ENCODE measurements at regions not wholly inside any gene's neighbourhood (a gene's known extent, or its start where the extent isn't known, plus 50 kb on each side); places are given as distances from the start of the nearest gene placed in this dataset.

- no peaks in the 10 kb centered on the region for H3K9me3 ChIP-seq (ENCODE audit: insufficient read depth, low read length)
Measured at GRCh38 chr5:58258984-58259684, 200.8 kb downstream of the PLK2 start.

GRCh38 chr5:58255970-58256369 is 203.9 kb downstream of the PLK2 start:
- TF ChIP-seq SUZ12 (IDR thresholded peaks at IDR 0.05; ENCODE audit: extremely low read depth, insufficient read depth, insufficient read length): no peak
- no peak for TF ChIP-seq ZNF274 (IDR thresholded peaks at IDR 0.05; ENCODE audit: low read depth, low read length)
- no peak for TF ChIP-seq YY1 (IDR thresholded peaks at IDR 0.05; ENCODE audit: insufficient read depth, insufficient read length)
- H3K4me1 ChIP-seq (ENCODE audit: insufficient read depth, insufficient read length): no peaks in the 10 kb centered on the region
- H3K9ac ChIP-seq (ENCODE audit: insufficient read length, low read depth): no peak overlapping the region
- H3K9me3 ChIP-seq (ENCODE audit: insufficient read depth, low read length): no peaks in the 10 kb centered on the region
- no peaks in the 10 kb centered on the region for H3K27me3 ChIP-seq (ENCODE audit: insufficient read depth, insufficient read length)
- H3K36me3 ChIP-seq (ENCODE audit: insufficient read depth, insufficient read length, low read length): no peaks in the 10 kb centered on the region
- DNase-seq (ENCODE audit: low read depth, low spot score): no peak
- no peak overlapping the region for H3K4me3 ChIP-seq (ENCODE audit: insufficient read length, low read depth)

More at GRCh38 chr5:58258984-58259684, 200.8 kb downstream of the PLK2 start:
- Histone ChIP-seq H3K9ac (ENCODE audit: insufficient read length, low read depth) (no peak overlapping the region), H3K4me3 (ENCODE audit: insufficient read length, low read depth) (no peak overlapping the region), H3K36me3 (ENCODE audit: insufficient read depth, insufficient read length, low read length) (no peaks in the 10 kb centered on the region), H3K4me1 (ENCODE audit: insufficient read depth, insufficient read length) (no peaks in the 10 kb centered on the region), H3K27me3 (ENCODE audit: insufficient read depth, insufficient read length) (no peaks in the 10 kb centered on the region)
- no peak for DNase-seq (ENCODE audit: low read depth, low spot score)
- no peak for TF ChIP-seq ZNF274 (IDR thresholded peaks at IDR 0.05; ENCODE audit: low read depth, low read length)
- TF ChIP-seq SUZ12 (IDR thresholded peaks at IDR 0.05; ENCODE audit: extremely low read depth, insufficient read depth, insufficient read length): no peak
- TF ChIP-seq YY1 (IDR thresholded peaks at IDR 0.05; ENCODE audit: insufficient read depth, insufficient read length): no peak

GRCh38 chr5:58255386-58255785 is 204.5 kb downstream of the PLK2 start:
- TF ChIP-seq SUZ12 (IDR thresholded peaks at IDR 0.05; ENCODE audit: extremely low read depth, insufficient read depth, insufficient read length) (no peak), ZNF274 (IDR thresholded peaks at IDR 0.05; ENCODE audit: low read depth, low read length) (no peak), YY1 (IDR thresholded peaks at IDR 0.05; ENCODE audit: insufficient read depth, insufficient read length) (no peak)
- no peaks in the 10 kb centered on the region for H3K4me1 ChIP-seq (ENCODE audit: insufficient read depth, insufficient read length)
- H3K4me3 ChIP-seq (ENCODE audit: insufficient read length, low read depth): no peak overlapping the region
- H3K27me3 ChIP-seq (ENCODE audit: insufficient read depth, insufficient read length): no peaks in the 10 kb centered on the region
- H3K9ac ChIP-seq (ENCODE audit: insufficient read length, low read depth): no peak overlapping the region
- DNase-seq (ENCODE audit: low read depth, low spot score): no peak
- H3K36me3 ChIP-seq (ENCODE audit: insufficient read depth, insufficient read length, low read length): no peaks in the 10 kb centered on the region
- no peaks in the 10 kb centered on the region for H3K9me3 ChIP-seq (ENCODE audit: insufficient read depth, low read length)

- Histone ChIP-seq H3K4me3 (ENCODE audit: insufficient read length, low read depth) (no peak overlapping the region), H3K4me1 (ENCODE audit: insufficient read depth, insufficient read length) (no peaks in the 10 kb centered on the region), H3K36me3 (ENCODE audit: insufficient read depth, insufficient read length, low read length) (no peaks in the 10 kb centered on the region), H3K9ac (ENCODE audit: insufficient read length, low read depth) (no peak overlapping the region), H3K9me3 (ENCODE audit: insufficient read depth, low read length) (no peaks in the 10 kb centered on the region), H3K27me3 (ENCODE audit: insufficient read depth, insufficient read length) (no peaks in the 10 kb centered on the region)
- TF ChIP-seq ZNF274 (IDR thresholded peaks at IDR 0.05; ENCODE audit: low read depth, low read length) (no peak), SUZ12 (IDR thresholded peaks at IDR 0.05; ENCODE audit: extremely low read depth, insufficient read depth, insufficient read length) (no peak), YY1 (IDR thresholded peaks at IDR 0.05; ENCODE audit: insufficient read depth, insufficient read length) (no peak)
- DNase-seq (ENCODE audit: low read depth, low spot score): no peak
Measured at GRCh38 chr5:58248221-58248620, 211.7 kb downstream of the PLK2 start.

DNA sequence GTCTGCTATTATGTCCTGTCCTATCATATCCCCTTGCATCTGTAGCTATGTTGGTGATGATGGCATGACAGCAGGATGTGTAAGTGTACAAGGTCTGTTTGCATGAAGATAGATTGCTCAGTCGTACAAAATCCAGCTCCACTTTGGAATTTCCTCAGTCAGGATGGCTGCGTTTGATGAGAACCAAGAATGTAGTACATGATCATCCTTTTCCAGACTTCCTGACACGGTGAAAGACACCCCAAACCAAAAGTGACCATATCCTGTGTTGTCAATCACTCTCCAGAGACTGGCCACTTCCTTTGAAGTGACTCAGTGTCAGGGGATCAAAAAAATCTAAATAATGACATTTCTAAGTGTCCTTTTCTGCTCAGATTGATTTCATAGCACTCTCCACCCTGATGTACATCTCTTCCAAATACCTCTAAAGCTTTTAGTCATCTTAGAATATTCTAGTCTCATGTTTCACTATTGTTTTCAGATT is 213.4 kb downstream of the PLK2 start:
- H3K4me1 ChIP-seq (ENCODE audit: insufficient read depth, insufficient read length): no peaks in the 10 kb centered on the region
- H3K9ac ChIP-seq (ENCODE audit: insufficient read length, low read depth): no peak overlapping the region
- TF ChIP-seq SUZ12 (IDR thresholded peaks at IDR 0.05; ENCODE audit: extremely low read depth, insufficient read depth, insufficient read length): no peak
- no peak for TF ChIP-seq YY1 (IDR thresholded peaks at IDR 0.05; ENCODE audit: insufficient read depth, insufficient read length)
- TF ChIP-seq ZNF274 (IDR thresholded peaks at IDR 0.05; ENCODE audit: low read depth, low read length): no peak
- no peaks in the 10 kb centered on the region for H3K36me3 ChIP-seq (ENCODE audit: insufficient read depth, insufficient read length, low read length)
- H3K9me3 ChIP-seq (ENCODE audit: insufficient read depth, low read length): no peaks in the 10 kb centered on the region
- no peak for DNase-seq (ENCODE audit: low read depth, low spot score)
- H3K27me3 ChIP-seq (ENCODE audit: insufficient read depth, insufficient read length): no peaks in the 10 kb centered on the region
- no peak overlapping the region for H3K4me3 ChIP-seq (ENCODE audit: insufficient read length, low read depth)

- TF ChIP-seq SUZ12 (IDR thresholded peaks at IDR 0.05; ENCODE audit: extremely low read depth, insufficient read depth, insufficient read length) (no peak), ZNF274 (IDR thresholded peaks at IDR 0.05; ENCODE audit: low read depth, low read length) (no peak), YY1 (IDR thresholded peaks at IDR 0.05; ENCODE audit: insufficient read depth, insufficient read length) (no peak)
- H3K9ac ChIP-seq (ENCODE audit: insufficient read length, low read depth): no peak overlapping the region
- H3K36me3 ChIP-seq (ENCODE audit: insufficient read depth, insufficient read length, low read length): no peaks in the 10 kb centered on the region
- no peak overlapping the region for H3K4me3 ChIP-seq (ENCODE audit: insufficient read length, low read depth)
- DNase-seq (ENCODE audit: low read depth, low spot score): no peak
- no peaks in the 10 kb centered on the region for H3K27me3 ChIP-seq (ENCODE audit: insufficient read depth, insufficient read length)
- H3K9me3 ChIP-seq (ENCODE audit: insufficient read depth, low read length): no peaks in the 10 kb centered on the region
- no peaks in the 10 kb centered on the region for H3K4me1 ChIP-seq (ENCODE audit: insufficient read depth, insufficient read length)
Measured at GRCh38 chr5:58245476-58245840, 214.4 kb downstream of the PLK2 start.

DNA sequence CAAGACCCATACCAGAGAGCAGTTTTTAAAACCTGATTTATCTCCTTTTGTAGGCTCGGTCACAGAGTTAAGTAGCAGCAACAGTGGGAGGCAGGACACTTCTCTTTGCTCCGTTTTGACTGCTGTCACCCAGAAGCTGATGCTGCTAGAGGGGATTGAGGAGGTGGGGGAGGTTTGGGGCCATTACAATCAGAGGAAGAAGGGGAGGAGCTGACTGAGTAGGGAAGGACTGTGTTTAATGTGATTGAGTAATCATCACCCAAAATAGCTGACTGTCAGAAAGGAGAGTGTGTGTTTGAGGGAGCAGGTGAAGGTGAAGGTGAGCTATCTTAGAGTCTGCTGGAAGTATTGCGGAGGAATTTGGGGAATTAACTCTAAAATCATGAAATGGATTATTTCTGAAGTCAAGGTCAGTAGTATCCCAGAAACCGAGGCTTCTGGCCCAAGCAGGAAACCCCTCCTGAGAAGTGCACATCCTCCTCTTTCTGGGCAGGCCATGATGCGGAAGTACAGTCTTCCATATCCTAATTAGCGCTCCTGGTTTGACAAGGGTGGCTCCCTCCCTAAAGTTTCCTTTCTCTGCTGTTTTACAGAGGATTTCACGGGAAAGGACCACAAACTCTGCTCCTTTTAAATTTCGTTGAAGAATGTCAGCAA is 214.9 kb downstream of the PLK2 start:
- no peaks in the 10 kb centered on the region for H3K9me3 ChIP-seq (ENCODE audit: insufficient read depth, low read length)
- no peak overlapping the region for H3K9ac ChIP-seq (ENCODE audit: insufficient read length, low read depth)
- H3K27me3 ChIP-seq (ENCODE audit: insufficient read depth, insufficient read length): no peaks in the 10 kb centered on the region
- no peaks in the 10 kb centered on the region for H3K4me1 ChIP-seq (ENCODE audit: insufficient read depth, insufficient read length)
- no peak for DNase-seq (ENCODE audit: low read depth, low spot score)
- no peak for TF ChIP-seq YY1 (IDR thresholded peaks at IDR 0.05; ENCODE audit: insufficient read depth, insufficient read length)
- TF ChIP-seq ZNF274 (IDR thresholded peaks at IDR 0.05; ENCODE audit: low read depth, low read length): no peak
- TF ChIP-seq SUZ12 (IDR thresholded peaks at IDR 0.05; ENCODE audit: extremely low read depth, insufficient read depth, insufficient read length): no peak
- no peaks in the 10 kb centered on the region for H3K36me3 ChIP-seq (ENCODE audit: insufficient read depth, insufficient read length, low read length)
- no peak overlapping the region for H3K4me3 ChIP-seq (ENCODE audit: insufficient read length, low read depth)
